OCI-LY1 (cell line): ENCODE measurements at regions not wholly inside any gene's neighbourhood (a gene's known extent, or its start where the extent isn't known, plus 50 kb on each side); places are given as distances from the start of the nearest gene placed in this dataset.

Experiments
- EZH2 ChIP-seq: fragments of 200-600 bp; sonication (generic), shearing (Covaris generic); IDR thresholded peaks from 2 replicates; pipeline ENCODE4 v1.8.0; 2017; ENCODE audit warnings: borderline replicate concordance, mixed run types, mild to moderate bottlenecking, antibody characterized with exemption, low read length, moderate library complexity, mixed read lengths
- TF ChIP-seq, protein P1 (sequence below): fragments of 200-600 bp; sonication (generic), shearing (Covaris generic); IDR thresholded peaks from 2 replicates; pipeline ENCODE4 v1.5.1; 2017; ENCODE audit warnings: mild to moderate bottlenecking, antibody characterized with exemption, low read length, moderate library complexity, mixed read lengths

DNA sequence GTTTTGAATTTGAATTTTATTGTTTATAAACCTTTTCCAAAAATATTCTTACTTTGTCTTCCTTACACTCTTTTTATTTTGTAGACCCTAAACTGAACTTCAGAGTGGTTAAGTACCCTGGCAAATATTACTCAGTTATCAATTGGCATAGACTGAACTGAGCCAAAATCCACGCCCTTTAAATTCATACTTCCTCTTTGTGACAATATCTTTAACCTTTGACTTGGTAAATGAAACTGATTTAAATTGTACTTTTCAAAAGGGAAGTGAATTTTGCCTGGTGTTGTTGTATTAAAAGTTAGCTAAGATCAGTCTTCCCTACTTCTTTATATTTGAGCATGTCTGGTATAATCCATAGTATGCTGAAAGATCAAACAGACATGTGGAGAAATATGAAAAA, 184.3 kb upstream of the USP15 start:
- TF ChIP-seq, protein P1, sequence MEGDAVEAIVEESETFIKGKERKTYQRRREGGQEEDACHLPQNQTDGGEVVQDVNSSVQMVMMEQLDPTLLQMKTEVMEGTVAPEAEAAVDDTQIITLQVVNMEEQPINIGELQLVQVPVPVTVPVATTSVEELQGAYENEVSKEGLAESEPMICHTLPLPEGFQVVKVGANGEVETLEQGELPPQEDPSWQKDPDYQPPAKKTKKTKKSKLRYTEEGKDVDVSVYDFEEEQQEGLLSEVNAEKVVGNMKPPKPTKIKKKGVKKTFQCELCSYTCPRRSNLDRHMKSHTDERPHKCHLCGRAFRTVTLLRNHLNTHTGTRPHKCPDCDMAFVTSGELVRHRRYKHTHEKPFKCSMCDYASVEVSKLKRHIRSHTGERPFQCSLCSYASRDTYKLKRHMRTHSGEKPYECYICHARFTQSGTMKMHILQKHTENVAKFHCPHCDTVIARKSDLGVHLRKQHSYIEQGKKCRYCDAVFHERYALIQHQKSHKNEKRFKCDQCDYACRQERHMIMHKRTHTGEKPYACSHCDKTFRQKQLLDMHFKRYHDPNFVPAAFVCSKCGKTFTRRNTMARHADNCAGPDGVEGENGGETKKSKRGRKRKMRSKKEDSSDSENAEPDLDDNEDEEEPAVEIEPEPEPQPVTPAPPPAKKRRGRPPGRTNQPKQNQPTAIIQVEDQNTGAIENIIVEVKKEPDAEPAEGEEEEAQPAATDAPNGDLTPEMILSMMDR, result no peak
- TF ChIP-seq EZH2, result no peak
